GM12864 (cell line): ENCODE measurements at regions not wholly inside any gene's neighbourhood (a gene's known extent, or its start where the extent isn't known, plus 50 kb on each side); places are given as distances from the start of the nearest gene placed in this dataset.

Experiments
- DNase-seq: peaks from one replicate; pipeline ENCODE4 v3.0.0-alpha.2; 2011; ENCODE audit warnings: low read depth
- H3K4me3 ChIP-seq: 2 replicates; pipeline ENCODE4 v1.5.1; 2011; ENCODE audit warnings: mild to moderate bottlenecking, low read depth, low read length, control low read depth
- CTCF ChIP-seq: IDR thresholded peaks from 2 replicates; pipeline ENCODE4 v1.5.1; 2011; ENCODE audit warnings: low read depth, mild to moderate bottlenecking, moderate library complexity, low read length, control low read depth, inconsistent platforms; ENCODE audit errors: missing control alignments

- no peak overlapping the region for H3K4me3 ChIP-seq
- no peak for TF ChIP-seq CTCF
- no peak for DNase-seq
Measured at GRCh38 chr12:24125280-24125679, 175.8 kb upstream of the SOX5 start.

GRCh38 chr12:24121911-24122310 lies 172.4 kb upstream of the SOX5 start:
- no peak for TF ChIP-seq CTCF

GRCh38 chr12:24118668-24119067 lies 169.2 kb upstream of the SOX5 start:
- no peak overlapping the region for H3K4me3 ChIP-seq
- TF ChIP-seq CTCF: no peak
- DNase-seq: no peak

More at GRCh38 chr12:24121911-24122310, 172.4 kb upstream of the SOX5 start:
- no peak for DNase-seq
- H3K4me3 ChIP-seq: no peak overlapping the region

- H3K4me3 ChIP-seq: no peak overlapping the region
- no peak for TF ChIP-seq CTCF
- DNase-seq: no peak
Measured at GRCh38 chr12:24116548-24116947, 167.1 kb upstream of the SOX5 start.

DNA sequence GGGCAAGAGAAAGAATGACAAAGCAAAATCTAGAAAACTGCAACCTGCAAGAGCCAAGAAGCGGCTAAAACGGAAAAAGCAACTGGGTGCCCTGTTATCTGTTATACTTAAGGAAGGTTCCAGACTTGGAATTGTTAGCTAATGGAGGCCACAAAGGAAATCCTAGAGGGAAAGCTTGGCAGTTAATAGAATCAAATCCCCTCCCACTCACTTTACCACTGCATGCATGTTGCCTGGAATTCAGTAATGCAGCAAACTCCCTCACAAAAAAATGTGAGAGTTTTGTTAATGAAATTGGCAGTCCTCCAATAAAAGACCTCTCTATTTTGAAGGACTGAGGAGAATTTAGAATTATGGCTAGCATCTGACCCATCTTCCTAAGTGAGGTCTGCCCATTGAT lies 164.2 kb upstream of the SOX5 start:
- H3K4me3 ChIP-seq: no peak overlapping the region

GRCh38 chr12:24111616-24112015 lies 162.1 kb upstream of the SOX5 start:
- DNase-seq: no peak
- H3K4me3 ChIP-seq: no peak overlapping the region
- no peak for TF ChIP-seq CTCF

More for the DNA sequence above, 164.2 kb upstream of the SOX5 start:
- TF ChIP-seq CTCF: no peak
- DNase-seq: no peak

DNA sequence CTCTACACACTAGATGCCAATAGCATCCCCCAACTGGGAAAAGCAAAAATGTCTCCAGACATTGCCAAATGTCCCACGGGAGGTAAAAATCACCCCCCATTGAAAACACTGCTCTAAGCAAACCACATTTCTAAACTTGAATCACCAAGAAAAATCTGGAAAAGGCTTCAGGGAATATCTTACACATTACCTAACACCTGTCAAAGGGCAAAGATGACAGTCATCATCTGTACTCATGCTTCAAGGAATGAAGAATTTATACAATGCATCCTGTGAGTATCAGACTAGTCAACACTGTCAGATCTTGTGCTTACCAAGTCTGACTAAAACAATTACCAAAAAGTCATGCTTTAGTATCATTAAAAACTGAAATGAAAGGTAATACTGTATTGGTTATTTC lies 161.6 kb upstream of the SOX5 start:
- no peak overlapping the region for H3K4me3 ChIP-seq
- DNase-seq: no peak
- TF ChIP-seq CTCF: no peak
